HUDEP-2 (cell line): ENCODE measurements at regions not wholly inside any gene's neighbourhood (a gene's known extent, or its start where the extent isn't known, plus 50 kb on each side); places are given as distances from the start of the nearest gene placed in this dataset.

Experiments used
- DNase-seq, 76 experiments: peaks; one replicate each; lab custom pipeline; 2025; ENCODE audit not compliant: unreplicated experiment in 76 of 76; lab: John Stamatoyannopoulos, UW

DNA sequence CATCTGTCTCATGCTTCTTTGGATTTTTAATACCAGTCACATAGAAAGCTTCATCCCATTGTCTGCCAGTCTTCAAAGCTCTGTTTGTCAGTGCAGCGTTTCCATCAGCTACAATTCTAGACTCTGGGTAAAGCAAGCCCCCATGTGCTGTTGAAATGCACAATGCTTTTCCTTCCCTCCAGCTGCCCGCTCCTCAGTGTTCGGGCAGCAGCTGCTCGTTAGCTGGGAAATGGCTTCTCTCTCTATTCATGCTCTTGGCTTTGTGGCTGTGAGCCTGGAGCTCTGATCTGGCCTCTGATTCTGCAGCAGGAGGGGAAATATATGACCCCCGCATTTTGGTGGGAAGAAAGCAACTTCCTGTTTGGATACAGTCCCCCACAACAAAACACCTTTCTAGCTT, 213.0 kb upstream of the CDYL start:
- DNase-seq, result no peak

DNA sequence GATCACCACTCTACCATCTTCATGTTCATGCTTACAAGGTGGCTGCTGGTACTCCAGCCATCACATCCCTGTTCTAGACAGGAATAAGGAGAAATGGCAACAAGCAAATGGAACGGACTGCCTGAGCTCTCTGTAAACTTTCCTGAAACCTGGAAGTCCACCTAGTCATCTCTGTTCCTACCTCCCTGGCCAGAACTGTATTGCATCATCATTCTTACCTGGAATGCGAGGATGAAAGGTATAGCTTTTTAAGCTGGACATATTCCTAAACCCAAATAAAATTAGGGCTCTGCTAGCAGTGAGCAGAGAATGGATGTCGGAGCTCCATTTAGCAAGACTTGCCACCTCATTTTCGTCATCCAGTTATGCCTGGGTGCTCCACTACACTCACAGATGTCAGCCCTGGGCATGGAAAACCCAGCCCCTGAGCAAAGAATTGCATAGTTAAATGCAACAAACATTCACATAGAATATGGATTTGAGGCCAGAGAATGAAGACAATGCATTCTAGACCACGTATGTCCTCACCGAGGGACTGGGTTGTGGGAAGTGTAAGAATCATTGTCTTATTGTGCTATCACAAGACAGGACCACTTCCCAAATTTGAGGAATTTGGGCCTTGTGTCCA, 214.3 kb upstream of the CDYL start:
- no peak for DNase-seq

DNA sequence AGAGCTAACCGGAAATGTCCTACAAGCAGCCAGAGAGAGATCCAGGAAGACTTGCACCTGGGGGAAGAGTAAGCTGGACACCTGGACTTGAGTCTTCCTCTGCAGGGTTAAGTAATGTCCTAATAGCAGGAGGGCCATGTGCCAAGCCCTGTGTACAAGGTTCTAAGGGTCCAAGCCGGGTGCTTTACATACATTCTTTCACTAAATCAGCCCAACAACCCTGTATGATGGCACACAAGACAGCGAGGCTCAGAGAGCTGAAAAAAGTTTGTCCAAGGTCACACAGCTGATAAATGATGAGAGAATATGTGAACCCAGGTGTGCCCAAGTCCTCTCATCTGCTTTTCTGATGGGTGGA, 215.1 kb upstream of the CDYL start:
- no peak for DNase-seq

DNA sequence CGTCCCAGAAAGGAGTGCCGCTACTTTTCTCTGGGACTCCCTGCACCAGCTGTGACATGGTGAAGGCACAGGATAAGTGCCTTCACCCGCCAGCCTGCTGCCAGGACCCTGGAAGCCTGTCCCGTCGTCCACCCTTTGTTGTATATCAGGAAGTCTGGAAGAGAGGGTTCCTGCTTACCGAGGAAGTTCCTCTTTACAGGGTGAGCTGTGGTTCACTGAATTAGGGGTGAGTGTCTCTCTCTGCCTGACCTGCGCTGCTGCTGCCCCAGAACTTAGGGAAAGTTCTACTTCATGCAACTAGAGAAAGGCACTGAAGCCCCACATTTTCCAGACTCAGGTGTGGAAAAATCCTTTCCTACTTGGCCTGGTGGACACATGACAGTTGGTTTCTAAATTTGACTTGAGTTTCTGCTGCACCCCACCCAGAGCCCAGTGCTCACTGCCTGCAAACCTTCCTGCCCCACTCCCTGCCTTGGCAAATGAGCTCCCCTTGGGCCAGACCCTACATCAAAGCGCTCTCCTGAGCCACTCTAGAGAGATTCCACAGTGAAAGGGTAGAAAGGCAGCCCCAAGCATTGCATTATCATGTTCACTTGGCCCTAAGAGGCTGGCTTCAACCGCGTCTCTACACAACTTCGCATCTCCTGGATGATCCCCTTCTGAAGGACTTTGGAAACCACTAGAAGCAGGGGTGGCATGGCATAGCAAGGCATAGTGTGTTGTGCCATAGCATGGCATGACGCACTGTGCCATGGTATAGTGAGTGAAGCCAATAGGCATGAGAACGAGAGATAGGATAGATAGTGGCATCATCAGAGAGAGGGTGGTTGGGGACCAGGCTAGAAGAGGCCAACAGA, 215.8 kb upstream of the CDYL start:
- DNase-seq, result no peak

DNA sequence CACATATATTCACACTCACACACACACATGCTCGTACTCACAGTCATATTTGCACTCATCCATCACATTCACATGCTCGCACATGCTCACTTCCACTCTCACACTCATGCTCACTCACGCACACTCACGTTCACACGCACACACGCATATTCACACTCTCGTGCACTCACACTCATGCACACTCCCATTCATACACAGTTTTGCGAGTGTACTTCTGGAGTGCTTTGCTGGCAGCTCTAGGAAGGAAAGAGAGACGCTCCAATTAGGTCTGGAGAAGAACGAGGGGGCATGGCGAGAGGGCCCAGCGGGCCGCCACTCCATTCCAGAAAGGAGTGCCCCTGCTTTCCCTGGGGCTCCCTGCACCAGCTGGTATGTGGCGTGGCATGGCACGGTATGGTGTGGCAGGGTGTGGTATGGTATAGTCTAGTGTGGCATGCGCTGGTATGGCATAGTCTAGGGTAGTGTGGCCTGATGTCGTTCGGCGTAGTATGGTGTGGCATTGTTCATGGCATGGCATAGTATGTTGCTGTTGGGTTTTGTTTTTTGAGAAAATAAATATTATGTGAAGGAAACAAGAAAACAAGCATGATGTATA, 216.8 kb upstream of the CDYL start:
- DNase-seq, result no peak

DNA sequence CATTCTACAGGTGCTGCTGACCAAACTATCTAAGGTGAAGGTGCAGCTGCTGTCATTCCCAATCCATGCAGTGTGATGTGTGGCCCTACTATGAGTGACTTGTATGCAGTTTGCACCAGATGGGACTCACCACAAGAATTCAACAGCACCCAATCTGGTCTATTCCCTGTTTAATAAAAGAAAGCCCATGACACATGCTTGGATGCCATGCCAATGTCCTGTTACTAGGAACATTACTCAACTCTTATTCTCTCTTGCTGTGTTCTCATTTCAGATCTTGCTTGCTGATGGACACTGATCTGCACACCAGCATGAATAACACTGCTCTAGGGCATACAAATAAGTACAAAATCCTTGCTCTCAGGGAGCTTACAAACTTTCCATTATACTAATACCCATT, 221.6 kb upstream of the CDYL start:
- DNase-seq, result no peak

DNA sequence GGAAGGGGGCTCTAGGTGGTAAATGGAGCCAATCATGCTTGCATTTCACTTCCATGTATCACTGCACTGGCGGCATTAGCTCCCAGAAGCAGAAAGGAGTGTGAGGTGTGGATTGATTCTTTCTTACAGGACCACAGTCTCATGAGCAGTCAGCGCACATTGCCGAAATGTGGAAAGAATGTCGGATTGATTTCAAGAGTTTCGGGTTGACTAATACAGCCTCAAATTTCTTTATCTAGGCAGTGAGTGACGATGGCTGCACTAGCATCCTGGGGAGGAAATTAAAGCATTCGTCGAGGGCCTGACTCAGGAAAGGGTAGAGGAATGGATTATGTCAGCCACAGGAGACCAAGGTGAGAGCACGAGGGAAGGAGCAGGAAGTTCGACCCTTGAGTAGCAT, 222.8 kb upstream of the CDYL start:
- DNase-seq, result no peak

DNA sequence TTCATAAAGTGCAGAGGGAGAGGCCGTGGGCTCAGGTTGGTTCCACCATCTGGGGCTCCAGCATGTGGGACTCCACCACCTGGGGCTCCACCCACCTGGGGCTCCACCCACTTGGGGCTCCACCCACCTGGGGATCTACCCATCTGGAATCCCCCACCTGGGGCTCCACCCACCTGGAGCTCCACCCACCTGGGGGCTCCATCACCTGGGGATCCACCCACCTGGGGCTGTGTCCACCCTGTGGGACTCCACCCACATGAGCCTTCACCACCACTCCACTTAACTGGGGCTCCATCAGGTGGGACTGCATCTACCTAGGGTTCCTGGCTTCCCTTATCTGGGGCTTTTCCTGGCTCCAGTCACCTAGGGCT, 226.0 kb upstream of the CDYL start:
- DNase-seq, result no peak

DNA sequence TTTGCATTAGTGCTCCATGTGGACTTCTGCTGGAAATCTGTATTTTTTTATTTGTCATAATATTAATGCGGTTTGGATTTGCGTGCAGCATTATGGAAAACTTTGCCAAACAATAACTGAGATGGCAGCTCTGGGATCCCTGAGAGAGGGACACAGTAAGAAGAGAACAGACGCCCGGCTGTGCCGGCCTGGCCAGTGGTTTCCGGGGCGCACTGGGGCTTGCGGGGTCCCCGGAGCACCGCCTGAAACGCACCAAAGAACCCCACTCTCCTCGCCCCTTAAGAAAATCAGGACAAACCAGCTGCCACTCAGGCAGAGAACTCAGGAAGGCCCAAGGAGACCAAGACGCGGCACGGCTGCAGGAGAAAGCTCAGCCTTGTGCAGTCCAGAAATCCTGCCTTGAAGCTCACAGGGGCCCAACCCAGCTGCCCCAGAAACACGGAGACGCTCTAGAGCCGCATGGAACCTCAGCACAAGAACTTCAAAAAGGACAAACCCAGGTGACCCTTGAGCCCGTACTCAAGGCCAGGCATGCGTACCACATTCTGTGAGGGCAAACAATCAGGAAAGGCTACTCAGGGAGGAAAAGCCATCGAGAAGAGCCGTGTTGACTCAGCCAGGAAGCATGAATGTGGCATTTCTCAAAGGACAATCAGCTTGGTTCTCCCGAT, 226.5 kb upstream of the CDYL start:
- no peak for DNase-seq

DNA sequence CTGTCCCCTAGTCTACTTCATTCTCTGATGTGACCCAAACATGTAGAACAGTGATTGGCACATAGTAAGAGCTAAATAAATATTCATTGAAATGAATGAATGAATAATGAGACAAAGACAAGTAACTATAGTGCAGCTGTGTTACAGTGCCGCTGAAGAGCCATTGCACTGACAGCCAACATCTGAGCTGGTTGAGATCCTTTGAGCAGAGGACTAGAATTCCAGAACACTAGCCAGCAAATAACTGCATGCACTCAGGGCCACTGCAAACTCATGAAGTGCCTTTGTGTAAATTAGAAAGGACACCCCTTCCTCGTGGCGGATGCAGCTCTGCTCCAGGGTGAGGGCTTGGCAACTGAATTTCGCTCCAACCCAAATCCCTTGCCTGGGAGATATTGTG, 230.3 kb upstream of the CDYL start:
- no peak for DNase-seq

DNA sequence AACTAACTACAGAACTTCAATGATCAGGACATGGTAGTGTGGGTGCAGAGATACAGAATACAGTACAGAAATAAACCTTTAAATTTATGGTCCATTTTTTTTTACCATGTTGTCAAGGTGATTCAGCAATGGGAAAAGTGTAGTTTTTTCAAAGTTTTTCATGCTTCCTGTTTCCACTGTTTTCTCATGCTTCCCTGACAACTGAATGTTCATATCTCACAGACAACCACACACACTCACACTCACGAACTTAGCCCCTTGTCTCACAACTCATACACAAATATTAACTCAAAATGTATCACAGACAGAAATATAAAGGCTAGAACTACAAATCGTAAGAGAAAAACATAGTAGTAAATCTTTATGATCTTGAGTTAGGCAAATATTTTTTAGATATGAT, 232.6 kb upstream of the CDYL start:
- DNase-seq, result no peak

DNA sequence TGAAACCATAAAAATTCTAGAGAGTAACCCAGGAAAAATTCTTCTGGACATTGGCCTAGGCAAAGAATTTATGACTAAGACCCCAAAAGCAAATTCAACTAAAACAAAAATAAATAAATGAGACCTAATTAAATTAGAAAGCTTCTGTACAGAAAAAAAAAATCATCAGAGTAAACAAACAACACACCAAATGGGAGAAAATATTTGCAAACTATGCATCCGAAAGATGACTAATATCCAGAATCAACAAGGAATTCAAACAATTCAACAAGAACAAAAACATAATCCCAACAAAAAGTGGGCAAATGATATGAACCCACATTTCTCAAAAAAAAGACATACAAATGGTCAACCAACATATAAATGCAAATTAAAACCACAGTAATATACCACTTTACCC, 242.6 kb upstream of the CDYL start:
- DNase-seq, result no peak

DNA sequence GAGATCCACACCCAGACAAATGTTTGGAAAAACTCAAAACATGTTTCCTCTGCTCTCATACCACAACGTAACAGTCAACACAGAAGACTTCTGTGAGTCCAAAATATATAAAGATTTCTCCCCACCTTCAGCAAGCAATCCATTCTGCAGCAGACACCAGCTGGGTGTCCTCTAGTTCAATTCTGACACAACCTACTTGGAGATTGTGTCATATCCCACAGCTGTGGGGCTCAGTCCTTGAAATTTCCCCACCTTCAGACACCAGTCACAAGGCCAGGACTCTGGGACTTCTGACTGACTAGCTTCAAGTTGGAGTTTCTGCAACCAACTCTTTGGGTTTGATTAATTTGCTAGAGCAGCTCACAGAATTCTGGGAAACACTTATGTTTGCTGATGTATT, 244.8 kb upstream of the CDYL start:
- no peak for DNase-seq

DNA sequence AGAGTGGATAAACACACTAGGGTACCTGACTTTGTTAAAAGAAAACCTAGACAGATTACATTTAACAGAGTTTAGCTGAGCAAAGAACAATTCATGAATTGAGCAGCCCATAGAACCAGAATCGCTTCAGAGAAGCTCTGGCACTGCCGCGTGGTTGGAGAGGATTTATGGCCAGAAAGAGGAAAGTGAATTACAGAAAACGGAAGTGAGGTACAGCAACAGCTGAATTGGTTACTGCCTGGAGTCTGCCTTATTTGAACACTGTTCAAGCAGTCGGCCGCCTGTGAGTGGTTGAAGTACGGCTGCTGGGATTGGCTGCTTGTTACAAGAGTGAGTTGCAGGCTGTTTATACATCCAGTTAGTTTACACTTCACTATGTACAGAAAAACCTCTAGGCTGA, 253.8 kb upstream of the CDYL start:
- no peak for DNase-seq

DNA sequence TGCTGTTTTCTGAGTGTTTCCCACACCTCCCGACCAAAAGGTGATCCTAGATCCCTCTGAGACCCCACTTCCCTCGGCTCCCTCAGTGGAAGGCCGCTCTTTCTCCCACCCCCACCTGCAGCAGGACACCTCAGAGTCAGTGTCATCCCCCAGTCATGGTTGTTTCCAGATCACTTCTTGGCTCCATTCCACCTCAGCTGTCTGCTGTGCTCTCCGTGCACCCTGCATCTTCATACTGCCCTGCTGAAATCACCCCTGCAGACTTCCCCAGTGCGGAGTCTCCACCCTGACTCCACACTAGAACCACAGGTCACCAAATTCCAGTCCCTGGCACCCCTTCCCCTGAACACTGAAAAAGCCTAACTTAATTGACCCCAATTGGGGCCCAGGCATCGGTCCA, 255.1 kb upstream of the CDYL start:
- DNase-seq, result no peak

DNA sequence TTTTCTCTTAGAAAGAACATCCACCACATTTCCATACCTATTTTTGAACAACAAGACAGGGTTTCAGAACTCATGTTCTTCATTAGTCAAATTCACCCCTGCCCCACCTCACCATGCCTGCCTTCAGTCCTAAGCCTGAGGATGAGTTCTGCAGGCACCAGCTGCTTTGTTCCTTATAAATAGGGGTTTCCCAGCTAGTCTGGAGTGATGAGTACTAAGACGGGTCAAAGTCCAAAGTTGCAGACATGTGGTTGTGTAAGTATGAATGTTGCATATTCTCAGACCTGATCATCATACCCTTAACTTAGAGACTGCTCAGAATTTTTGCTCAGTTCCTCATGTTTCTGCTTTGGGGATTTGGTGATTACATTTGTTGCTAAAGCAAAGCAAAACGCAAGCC, 257.7 kb upstream of the CDYL start:
- no peak for DNase-seq

DNA sequence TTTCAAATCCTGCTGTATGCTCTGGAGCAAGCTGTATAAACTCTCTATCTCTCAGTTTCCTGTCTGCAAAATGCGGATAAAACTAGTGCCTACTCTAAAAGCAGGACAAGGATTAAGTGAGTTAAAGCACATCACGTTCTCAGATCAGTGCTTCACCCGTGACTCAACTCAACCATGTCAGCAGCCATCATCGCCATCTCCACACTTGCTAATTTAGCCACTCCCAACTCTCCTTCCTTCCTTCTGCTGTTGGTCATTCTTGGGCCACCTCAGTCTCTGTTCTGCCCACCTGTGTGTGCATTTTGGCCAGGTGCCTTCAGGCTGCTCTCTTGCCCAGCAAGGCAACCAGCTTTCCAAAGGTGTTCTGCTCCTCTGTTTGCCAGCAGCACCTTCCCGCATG, 260.0 kb upstream of the CDYL start:
- DNase-seq, result no peak

DNA sequence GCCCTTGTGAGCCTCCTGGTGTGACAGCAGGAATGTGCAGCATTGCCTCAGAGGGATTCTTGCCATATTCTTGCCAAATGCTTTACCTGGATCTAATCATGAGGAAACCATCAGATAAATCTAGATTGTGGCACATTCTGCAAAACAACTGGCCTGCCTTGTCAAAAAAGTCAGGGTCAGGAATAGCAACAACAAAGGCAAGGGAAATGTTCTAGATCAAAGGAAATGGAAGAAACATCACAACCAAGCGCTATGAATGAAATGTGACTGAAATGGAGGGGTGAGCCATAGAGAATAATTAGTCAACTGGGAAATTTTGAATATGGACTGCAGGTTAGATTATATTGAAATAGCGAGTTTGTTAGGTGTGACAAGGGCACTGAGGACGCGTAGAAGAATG, 262.6 kb upstream of the CDYL start:
- no peak for DNase-seq

DNA sequence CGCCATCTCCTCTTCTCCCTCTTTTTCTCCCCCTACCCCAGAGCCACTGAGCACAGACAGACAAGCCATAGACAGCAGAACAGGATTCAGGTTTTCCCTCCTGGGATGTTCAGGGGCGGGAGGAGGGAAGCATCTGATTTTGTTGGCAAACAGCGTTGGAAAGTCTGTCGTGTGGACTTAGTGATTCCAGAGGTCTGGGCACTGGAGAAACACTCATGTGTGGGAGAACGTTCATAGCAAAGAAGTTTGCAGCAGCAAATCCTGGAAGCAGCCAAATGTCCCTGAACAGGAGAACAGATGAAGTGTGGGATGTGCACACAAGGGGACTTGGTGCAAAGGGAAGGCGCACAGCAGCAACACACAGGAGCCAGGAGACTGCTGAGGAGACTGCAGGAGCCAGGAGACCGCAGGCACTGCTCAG, 264.1 kb upstream of the CDYL start:
- DNase-seq, result no peak

DNA sequence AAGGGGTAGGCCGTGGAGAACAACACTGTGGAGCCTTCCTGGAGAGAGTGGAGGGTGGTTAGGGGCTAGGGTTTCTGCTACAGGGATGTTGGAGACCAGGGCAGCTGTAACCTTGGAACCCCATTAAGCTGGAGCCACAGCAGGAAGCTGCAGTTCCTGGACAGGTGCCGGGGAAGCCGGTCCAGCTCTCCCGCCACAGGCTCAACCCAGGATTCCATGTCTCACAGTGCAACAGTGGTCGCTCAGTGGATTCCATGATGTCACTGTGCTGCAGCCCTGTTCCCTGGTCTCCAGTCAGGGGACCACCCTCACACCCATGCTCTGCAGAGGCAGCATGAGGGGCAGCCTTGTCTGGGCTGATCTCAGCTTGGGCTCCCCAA, 264.6 kb upstream of the CDYL start:
- DNase-seq, result no peak

DNA sequence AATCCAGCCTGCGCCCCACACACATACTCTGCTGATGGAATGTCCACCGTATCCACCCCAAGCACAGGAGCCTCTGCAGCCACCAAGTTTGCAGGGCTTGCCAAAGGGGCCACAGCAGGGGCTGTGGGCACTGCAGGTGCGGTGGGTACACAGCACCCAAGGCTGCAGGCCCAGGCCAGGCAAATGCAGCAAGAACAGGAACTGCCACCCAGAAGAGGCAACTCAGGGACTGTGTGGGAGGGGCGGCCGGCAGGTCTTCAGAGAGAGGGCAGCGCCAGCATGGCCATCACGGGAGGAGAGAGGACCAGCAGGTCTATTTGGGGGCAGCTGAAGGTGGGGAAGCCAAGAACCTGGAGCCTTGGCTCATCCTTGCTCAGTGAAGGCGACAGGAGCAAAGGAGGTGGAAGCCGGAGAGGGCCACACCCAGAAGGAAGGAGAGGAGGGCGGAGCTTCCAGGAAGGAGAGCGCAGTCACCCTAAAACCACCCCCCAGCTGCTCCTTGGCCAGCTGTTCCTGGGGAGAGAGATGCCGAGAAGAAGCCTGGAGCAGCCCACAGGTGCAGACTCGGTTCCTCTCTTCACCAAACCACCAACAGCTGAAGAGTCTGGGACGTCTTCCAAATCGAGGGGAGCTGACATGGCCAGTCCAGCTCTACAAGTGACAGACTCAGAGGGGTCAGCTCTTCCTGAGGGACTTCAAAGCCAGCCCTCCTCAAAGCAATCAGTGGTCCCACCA, 265.1 kb upstream of the CDYL start:
- no peak for DNase-seq
